ENCODE measurements at regions not wholly inside any gene's neighbourhood (a gene's known extent, or its start where the extent isn't known, plus 50 kb on each side); places are given as distances from the start of the nearest gene placed in this dataset.
"Not testable (repeated sequence)": the region's sequence is repeated elsewhere in the genome, so short reads cannot be mapped to it uniquely, and the experiment has no call there.

DNA sequence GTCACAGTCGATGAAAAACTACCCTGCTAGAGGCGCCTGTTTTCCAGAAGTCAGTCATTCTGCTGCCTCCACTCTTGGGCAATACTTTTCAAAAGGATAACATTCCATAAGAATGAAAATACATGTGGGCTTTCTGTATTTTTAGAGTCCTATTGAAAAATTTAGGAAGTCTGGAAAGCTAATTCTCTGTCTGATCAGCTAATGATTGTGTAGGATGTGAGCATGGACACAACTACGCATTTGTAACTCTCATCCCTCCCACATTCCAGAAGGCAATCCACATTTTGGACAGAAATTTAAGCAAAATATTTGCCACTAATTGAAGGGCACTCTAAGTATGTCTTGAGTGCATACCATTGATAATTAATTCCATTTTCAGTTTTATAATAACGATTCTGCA is 63.5 kb upstream of the MXRA5 start:
- TF ChIP-seq, protein P1, sequence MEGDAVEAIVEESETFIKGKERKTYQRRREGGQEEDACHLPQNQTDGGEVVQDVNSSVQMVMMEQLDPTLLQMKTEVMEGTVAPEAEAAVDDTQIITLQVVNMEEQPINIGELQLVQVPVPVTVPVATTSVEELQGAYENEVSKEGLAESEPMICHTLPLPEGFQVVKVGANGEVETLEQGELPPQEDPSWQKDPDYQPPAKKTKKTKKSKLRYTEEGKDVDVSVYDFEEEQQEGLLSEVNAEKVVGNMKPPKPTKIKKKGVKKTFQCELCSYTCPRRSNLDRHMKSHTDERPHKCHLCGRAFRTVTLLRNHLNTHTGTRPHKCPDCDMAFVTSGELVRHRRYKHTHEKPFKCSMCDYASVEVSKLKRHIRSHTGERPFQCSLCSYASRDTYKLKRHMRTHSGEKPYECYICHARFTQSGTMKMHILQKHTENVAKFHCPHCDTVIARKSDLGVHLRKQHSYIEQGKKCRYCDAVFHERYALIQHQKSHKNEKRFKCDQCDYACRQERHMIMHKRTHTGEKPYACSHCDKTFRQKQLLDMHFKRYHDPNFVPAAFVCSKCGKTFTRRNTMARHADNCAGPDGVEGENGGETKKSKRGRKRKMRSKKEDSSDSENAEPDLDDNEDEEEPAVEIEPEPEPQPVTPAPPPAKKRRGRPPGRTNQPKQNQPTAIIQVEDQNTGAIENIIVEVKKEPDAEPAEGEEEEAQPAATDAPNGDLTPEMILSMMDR (conservative IDR thresholded peaks at IDR 0.05 in 1 of 2, IDR thresholded peaks at IDR 0.05 in 1 of 2; ENCODE audit: low read depth in 1 of 2, low read length in 2 of 2) = not testable (repeated sequence)
- TF ChIP-seq EZH2 (IDR thresholded peaks at IDR 0.05; ENCODE audit: low read length, missing control alignments) = not testable (repeated sequence)

Data from fibroblast of lung (primary cell).